ENCODE measurements at regions not wholly inside any gene's neighbourhood (a gene's known extent, or its start where the extent isn't known, plus 50 kb on each side); places are given as distances from the start of the nearest gene placed in this dataset.

DNA sequence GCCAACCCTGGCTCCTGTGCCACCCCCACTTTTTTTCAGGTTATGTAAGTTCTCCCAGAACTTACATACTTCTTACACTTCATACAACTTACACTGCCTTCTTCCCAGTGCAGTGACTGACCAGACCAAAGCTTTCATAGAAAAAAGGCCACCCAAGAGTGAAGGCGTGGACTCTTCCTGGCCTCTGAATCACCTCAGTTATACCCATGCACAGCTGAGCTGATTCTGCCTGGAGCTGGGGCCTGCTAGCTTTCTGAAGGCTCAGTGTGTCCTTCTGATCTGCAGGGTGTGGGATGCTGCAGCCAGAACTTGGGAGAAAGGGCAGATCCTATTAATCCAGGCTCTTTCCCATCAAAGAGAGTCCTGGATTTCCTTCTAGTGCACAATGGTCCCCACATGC is 216.1 kb downstream of the TTC32 start:
- no peak overlapping the region for H3K4me3 ChIP-seq (ENCODE audit: low read depth, low read length)
- no peak for DNase-seq (ENCODE audit: low read depth)
- no peak for TF ChIP-seq CTCF (IDR thresholded peaks at IDR 0.05; ENCODE audit: insufficient read depth, low read depth, low read length, missing control alignments)

- no peak for TF ChIP-seq CTCF (IDR thresholded peaks at IDR 0.05; ENCODE audit: insufficient read depth, low read depth, low read length, missing control alignments)
- no peak overlapping the region for H3K4me3 ChIP-seq (ENCODE audit: low read depth, low read length)
- no peak for DNase-seq (ENCODE audit: low read depth)
These were observed 217.3 kb downstream of the TTC32 start for GRCh38 chr2:19684516-19684915.

GRCh38 chr2:19683556-19683955 is 218.2 kb downstream of the TTC32 start:
- no peak for DNase-seq (ENCODE audit: low read depth)
- TF ChIP-seq CTCF (IDR thresholded peaks at IDR 0.05; ENCODE audit: insufficient read depth, low read depth, low read length, missing control alignments): no peak
- no peak overlapping the region for H3K4me3 ChIP-seq (ENCODE audit: low read depth, low read length)

- no peak for TF ChIP-seq CTCF (IDR thresholded peaks at IDR 0.05; ENCODE audit: insufficient read depth, low read depth, low read length, missing control alignments)
- H3K4me3 ChIP-seq (ENCODE audit: low read depth, low read length): no peak overlapping the region
- DNase-seq (ENCODE audit: low read depth): no peak
These were observed 219.3 kb downstream of the TTC32 start for GRCh38 chr2:19682493-19682892.

DNA sequence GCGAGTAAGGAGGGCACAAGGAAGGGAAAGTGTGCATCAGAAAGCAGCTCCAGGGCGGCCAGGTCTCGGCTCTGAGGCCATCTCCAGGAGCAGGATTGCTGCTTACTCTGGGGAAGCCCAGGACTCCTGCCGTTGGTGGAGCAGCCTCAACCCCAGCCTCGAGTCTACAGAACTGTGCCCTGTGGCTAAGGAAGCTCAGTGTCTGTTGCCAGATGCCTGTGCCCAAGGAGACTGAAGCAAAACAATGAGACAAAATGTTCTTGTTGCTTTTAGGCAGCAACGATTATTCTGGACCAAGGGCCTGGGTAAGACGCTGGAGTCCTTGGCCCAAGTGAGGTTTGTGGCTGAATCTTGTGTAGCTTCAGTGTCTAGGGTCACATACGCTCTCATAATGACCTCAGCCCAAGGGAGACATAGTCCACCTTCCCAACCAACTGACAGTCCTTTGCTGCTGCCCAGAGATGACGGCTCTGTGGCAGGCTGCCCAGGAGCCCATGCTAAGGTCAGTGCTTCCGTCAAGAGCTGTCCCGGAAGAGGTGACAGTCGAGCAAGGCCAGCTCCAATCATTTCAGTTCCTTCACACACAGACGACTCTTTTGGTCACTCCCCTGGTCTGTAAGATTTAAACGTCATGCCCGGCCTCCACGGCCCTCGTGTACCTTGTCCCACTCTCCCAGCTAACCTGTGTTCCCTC is 223.8 kb downstream of the TTC32 start:
- no peak for DNase-seq (ENCODE audit: low read depth)
- no peak for TF ChIP-seq CTCF (IDR thresholded peaks at IDR 0.05; ENCODE audit: insufficient read depth, low read depth, low read length, missing control alignments)
- H3K4me3 ChIP-seq (ENCODE audit: low read depth, low read length): no peak overlapping the region

DNA sequence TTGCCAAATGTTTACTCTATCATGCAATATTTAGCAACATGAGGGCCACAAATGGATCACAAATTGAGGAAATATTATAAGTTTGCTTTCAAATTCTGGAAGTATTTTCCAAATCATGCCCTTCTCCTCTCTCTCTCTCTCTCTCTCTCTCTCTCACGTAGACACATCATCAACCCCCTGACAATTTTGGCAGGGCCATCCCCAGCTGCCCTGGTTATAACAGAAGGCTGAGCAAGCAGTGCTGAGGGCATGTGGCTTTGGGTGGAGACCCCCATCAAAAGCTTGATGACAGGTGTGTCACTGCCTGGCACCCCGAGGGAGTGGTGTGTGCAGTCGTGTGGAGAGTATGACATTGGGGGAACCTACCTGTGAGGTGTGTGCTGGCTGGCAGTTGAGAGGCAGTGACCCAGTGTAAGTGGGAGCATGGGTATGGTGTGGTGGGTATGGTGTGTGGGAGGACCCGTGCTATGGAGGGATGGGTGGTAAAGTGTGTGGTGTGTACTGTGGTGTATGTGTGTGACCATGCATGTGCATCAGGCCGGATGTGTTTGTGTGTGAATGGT is 224.5 kb downstream of the TTC32 start:
- no peak overlapping the region for H3K4me3 ChIP-seq (ENCODE audit: low read depth, low read length)
- no peak for DNase-seq (ENCODE audit: low read depth)
- no peak for TF ChIP-seq CTCF (IDR thresholded peaks at IDR 0.05; ENCODE audit: insufficient read depth, low read depth, low read length, missing control alignments)

GRCh38 chr2:19676770-19677169 is 225.0 kb downstream of the TTC32 start:
- no peak overlapping the region for H3K4me3 ChIP-seq (ENCODE audit: low read depth, low read length)
- TF ChIP-seq CTCF (IDR thresholded peaks at IDR 0.05; ENCODE audit: insufficient read depth, low read depth, low read length, missing control alignments): no peak
- no peak for DNase-seq (ENCODE audit: low read depth)
